Uterus (tissue), 2 donors: ENCODE measurements at regions not wholly inside any gene's neighbourhood (a gene's known extent, or its start where the extent isn't known, plus 50 kb on each side); places are given as distances from the start of the nearest gene placed in this dataset.

Experiments used
- CTCF ChIP-seq, 4 experiments: fragments of 200-600 bp in 2 of 4; fragments of 450-650 bp in 2 of 4; sonication (generic) in 2 of 4; IDR thresholded peaks; one replicate each; pipeline ENCODE4 v1.5.1; 2016 to 2019; ENCODE audit warnings: antibody characterized with exemption in 4 of 4, mild to moderate bottlenecking in 2 of 4, moderate library complexity in 1 of 4
- POLR2A ChIP-seq, 2 donors: fragments of 450-650 bp; IDR thresholded peaks; one replicate each; pipeline ENCODE4 v1.6.1; 2016; ENCODE audit warnings: antibody characterized with exemption in 2 of 2, mild to moderate bottlenecking in 1 of 2, moderate library complexity in 1 of 2

GRCh38 chr9:110059461-110059860, 148.5 kb downstream of the C9orf152 start:
- TF ChIP-seq CTCF (IDR thresholded peaks at IDR 0.05) (no peak), POLR2A (IDR thresholded peaks at IDR 0.05) (no peak)
